ENCODE measurements at regions not wholly inside any gene's neighbourhood (a gene's known extent, or its start where the extent isn't known, plus 50 kb on each side); places are given as distances from the start of the nearest gene placed in this dataset.

DNA sequence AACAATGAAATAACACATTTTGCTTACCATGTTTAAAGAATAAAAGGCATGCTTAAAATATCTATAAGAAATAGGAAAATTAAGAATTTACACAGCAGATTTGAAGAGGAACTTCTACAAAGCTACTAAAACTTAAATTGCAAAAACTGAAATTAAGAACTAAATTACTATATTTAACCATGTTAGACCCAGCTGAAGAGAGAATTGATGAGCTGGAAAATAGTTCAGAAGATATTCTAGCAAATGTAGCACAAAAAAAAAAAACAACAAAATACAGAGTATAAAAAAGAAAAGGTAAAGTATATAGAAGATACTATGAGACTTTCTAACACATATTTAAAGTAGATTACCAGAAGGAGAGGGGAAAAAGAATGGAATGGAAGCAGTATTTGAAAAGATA, 82.8 kb upstream of the ST6GALNAC5 start:
- Histone ChIP-seq H3K27ac (no peak overlapping the region), H3K9me3 (replicated peaks in 1 of 11) (peaks cover 0 to 11% (median 4%) of the 10 kb centered on the region in 11 experiments; a peak in 5 of 22 replicates), H3K4me1 (no peaks in the 10 kb centered on the region), H3K4me2 (no peak overlapping the region), H3K9ac (no peak overlapping the region), H3K27me3 (no peaks in the 10 kb centered on the region), H3K36me3 (no peaks in the 10 kb centered on the region), H3K4me3 (no peak overlapping the region), H4K20me1 (no peaks in the 10 kb centered on the region)
- no peak for TF ChIP-seq Cebpa-rat (IDR thresholded peaks at IDR 0.05)

- no peak overlapping the region for H3K4me2 ChIP-seq
- peaks cover 0 to 11% (median 4%) of the 10 kb centered on the region in 11 experiments; a peak in 5 of 22 replicates for H3K9me3 ChIP-seq (replicated peaks in 1 of 11)
Measured at GRCh38 chr1:76786222-76786621, 81.1 kb upstream of the ST6GALNAC5 start.

DNA sequence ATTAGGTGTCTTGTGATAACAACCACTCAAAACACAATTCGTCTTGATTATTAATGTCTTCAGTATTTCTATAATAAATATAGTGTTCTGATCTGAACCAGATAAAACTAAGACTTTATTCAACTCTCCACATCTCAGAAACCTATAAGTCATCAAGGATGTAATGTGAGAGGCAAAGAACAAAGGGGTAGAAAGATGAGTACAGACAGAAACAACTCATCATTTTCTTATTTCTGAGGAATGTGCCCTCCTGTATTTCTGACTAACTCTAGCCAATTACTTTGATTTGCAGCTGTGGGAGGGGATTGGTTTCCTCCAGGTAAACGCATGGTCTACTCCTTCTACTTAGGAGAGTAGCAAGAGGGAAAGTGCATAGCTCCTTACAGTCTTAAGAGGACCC, 73.7 kb upstream of the ST6GALNAC5 start:
- Histone ChIP-seq H3K4me2 (no peak overlapping the region), H3K9me3 (replicated peaks in 1 of 11) (no peaks in the 10 kb centered on the region), H3K27ac (no peak overlapping the region), H4K20me1 (no peaks in the 10 kb centered on the region), H3K4me3 (no peak overlapping the region), H3K36me3 (no peaks in the 10 kb centered on the region), H3K4me1 (no peaks in the 10 kb centered on the region), H3K9ac (no peak overlapping the region), H3K27me3 (no peaks in the 10 kb centered on the region)
- TF ChIP-seq Cebpa-rat (IDR thresholded peaks at IDR 0.05): no peak

More at GRCh38 chr1:76786222-76786621, 81.1 kb upstream of the ST6GALNAC5 start:
- Histone ChIP-seq H3K4me1 (no peaks in the 10 kb centered on the region), H3K9ac (no peak overlapping the region), H4K20me1 (no peaks in the 10 kb centered on the region), H3K27me3 (no peaks in the 10 kb centered on the region), H3K36me3 (no peaks in the 10 kb centered on the region), H3K4me3 (no peak overlapping the region), H3K27ac (no peak overlapping the region)
- no peak for TF ChIP-seq Cebpa-rat (IDR thresholded peaks at IDR 0.05)

DNA sequence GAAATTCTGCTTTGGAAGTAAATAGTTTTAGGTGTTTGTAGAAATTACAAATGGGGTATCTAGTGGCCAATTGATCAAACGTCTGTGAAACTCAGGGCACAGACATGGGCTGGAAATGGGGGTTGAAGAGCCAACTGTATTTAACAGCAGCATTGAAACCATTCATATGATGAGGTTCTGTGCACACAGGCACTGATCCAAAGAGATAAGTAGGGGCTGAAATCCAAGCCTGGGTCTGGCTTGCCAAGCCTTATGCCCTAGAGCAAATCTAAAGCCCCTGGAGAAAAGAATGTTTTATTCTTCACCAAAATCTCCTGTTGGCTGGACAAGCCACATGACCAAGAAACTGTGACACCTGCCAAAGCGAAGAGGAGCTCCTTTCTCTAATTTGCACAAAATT, 67.6 kb upstream of the ST6GALNAC5 start:
- no peak for TF ChIP-seq Cebpa-rat (IDR thresholded peaks at IDR 0.05)
- Histone ChIP-seq H4K20me1 (no peaks in the 10 kb centered on the region), H3K4me3 (no peak overlapping the region), H3K27ac (no peak overlapping the region), H3K4me1 (no peaks in the 10 kb centered on the region), H3K36me3 (no peaks in the 10 kb centered on the region), H3K9ac (no peak overlapping the region), H3K27me3 (no peaks in the 10 kb centered on the region), H3K9me3 (replicated peaks in 1 of 11) (no peaks in the 10 kb centered on the region), H3K4me2 (no peak overlapping the region)

DNA sequence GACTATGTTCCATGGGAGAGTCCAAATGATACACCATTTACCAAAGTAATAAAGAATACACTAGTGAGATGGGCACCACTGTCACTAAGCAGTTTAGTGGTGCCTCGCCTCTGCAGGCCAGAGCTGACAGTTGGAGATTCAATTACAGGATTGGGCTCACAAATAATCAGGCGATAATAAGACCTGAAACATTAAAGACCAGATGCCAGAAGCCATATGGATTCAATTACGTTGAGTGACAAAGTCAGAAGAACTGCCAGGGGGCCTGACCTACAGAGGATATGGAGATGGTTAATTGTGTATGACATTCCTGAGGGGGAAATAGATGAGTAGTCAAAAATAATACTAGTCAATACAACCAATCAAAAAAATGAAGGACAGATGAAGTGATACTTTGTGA, 65.2 kb upstream of the ST6GALNAC5 start:
- Histone ChIP-seq H3K27me3 (no peaks in the 10 kb centered on the region), H3K9ac (no peak overlapping the region), H3K4me2 (no peak overlapping the region), H3K4me3 (no peak overlapping the region), H3K4me1 (no peaks in the 10 kb centered on the region), H3K9me3 (replicated peaks in 1 of 11) (no peaks in the 10 kb centered on the region), H4K20me1 (no peaks in the 10 kb centered on the region), H3K36me3 (no peaks in the 10 kb centered on the region), H3K27ac (no peak overlapping the region)
- TF ChIP-seq Cebpa-rat (IDR thresholded peaks at IDR 0.05): no peak

DNA sequence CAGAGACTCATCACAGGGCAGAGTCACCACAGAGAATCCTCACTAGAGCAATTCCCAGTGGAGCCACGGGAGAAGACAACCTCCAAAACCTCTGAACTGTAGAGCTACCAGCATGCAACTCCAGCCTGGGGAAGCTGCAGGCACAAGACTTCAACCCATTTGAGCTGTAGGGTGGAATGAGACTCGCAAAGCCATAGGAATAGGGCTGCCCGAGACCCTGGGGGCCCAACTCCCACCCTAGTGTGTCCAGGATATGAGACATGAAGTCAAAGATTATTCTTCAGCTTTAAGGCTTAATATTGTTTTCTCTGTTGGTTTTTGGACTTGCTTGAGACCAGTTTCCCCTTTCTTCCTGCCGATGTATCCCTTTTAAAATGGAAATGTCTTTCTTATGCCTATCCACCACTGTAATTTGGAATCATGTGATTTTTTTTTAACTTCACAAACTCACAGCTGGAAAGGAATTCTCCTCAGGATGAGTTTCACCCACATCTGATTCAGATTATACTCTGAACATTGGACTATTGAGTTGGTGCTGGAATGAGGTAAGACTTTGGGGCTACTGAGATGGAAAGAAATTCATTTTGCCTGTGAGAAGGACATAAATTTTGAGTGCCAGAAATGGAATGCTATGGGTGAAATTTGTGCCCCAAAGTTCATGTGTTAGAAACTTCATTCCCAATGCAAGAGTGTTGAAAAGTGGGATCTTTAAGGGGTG, 59.6 kb upstream of the ST6GALNAC5 start:
- Histone ChIP-seq H3K27me3 (no peaks in the 10 kb centered on the region), H3K4me3 (no peak overlapping the region), H3K9me3 (replicated peaks in 1 of 11) (no peaks in the 10 kb centered on the region), H3K4me2 (no peak overlapping the region), H3K27ac (no peak overlapping the region), H4K20me1 (no peaks in the 10 kb centered on the region), H3K9ac (no peak overlapping the region), H3K36me3 (no peaks in the 10 kb centered on the region), H3K4me1 (no peaks in the 10 kb centered on the region)
- TF ChIP-seq Cebpa-rat (IDR thresholded peaks at IDR 0.05): no peak
